H1 (cell line): ENCODE measurements at regions not wholly inside any gene's neighbourhood (a gene's known extent, or its start where the extent isn't known, plus 50 kb on each side); places are given as distances from the start of the nearest gene placed in this dataset.

Source experiments
- CTCF ChIA-PET: fragments of 300-600 bp; sonication (Branson Sonifier 250); formaldehyde crosslinking; loops from one replicate; lab custom pipeline; 2021; ENCODE audit not compliant: partially characterized antibody; lab: Charles Lee
- POLR2A ChIA-PET: fragments of 300-600 bp; sonication (Branson Sonifier 250); formaldehyde crosslinking; loops from one replicate; lab custom pipeline; 2021; ENCODE audit warnings: inconsistent platforms; ENCODE audit not compliant: partially characterized antibody; lab: Charles Lee
- DNase-seq, 2 experiments: peaks; one replicate each; pipeline versions ENCODE4 v3.0.0 to v3.0.0-alpha.2; 2010 to 2022; ENCODE audit warnings: low spot score in 2 of 2, low read depth in 1 of 2, mixed read lengths in 1 of 2
- FAIRE-seq: peaks from 2 replicates; lab custom pipeline; 2011; peaks lifted over from hg19 to GRCh38; lab: Jason Lieb, UNC
- H2AFZ ChIP-seq: 2 replicates; pipeline ENCODE4 v1.8.1; 2012; ENCODE audit warnings: low read length, inconsistent platforms
- H2AK5ac ChIP-seq: 2 replicates; pipeline ENCODE4 v1.6.1; 2013; ENCODE audit warnings: low read depth, low read length
- H2BK120ac ChIP-seq: replicated peaks from 2 replicates; pipeline ENCODE3; 2013; ENCODE audit warnings: low read depth, low read length, inconsistent platforms
- H2BK12ac ChIP-seq: 2 replicates; pipeline ENCODE4 v1.6.1; 2013; ENCODE audit warnings: low read depth, low read length
- H2BK15ac ChIP-seq: 2 replicates; pipeline ENCODE4 v1.6.1; 2013; ENCODE audit warnings: low read length
- H2BK20ac ChIP-seq: 2 replicates; pipeline ENCODE4 v1.6.1; 2013; ENCODE audit warnings: low read length
- H2BK5ac ChIP-seq: 2 replicates; pipeline ENCODE4 v1.6.1; 2013; ENCODE audit warnings: low read depth, low read length
- H3K14ac ChIP-seq: 2 replicates; pipeline ENCODE4 v1.6.1; 2013; ENCODE audit warnings: inconsistent platforms; ENCODE audit not compliant: insufficient read length
- H3K18ac ChIP-seq: 2 replicates; pipeline ENCODE4 v1.6.1; 2013; ENCODE audit warnings: low read length; ENCODE audit errors: extremely low read depth
- H3K23ac ChIP-seq: 2 replicates; pipeline ENCODE4 v1.6.1; 2013; ENCODE audit warnings: inconsistent platforms; ENCODE audit not compliant: insufficient read length
- H3K23me2 ChIP-seq: 2 replicates; pipeline ENCODE4 v1.6.1; 2013; ENCODE audit warnings: low read depth, low read length
- H3K27ac ChIP-seq: 2 replicates; pipeline ENCODE4 v1.6.1; 2011; ENCODE audit warnings: low read depth, low read length, inconsistent platforms
- H3K27me3 ChIP-seq, 4 experiments: replicated peaks in 1 of 4; 1 replicate in 1 of 4; 2 replicates in 3 of 4; pipeline versions ENCODE4 v1.6.1 to v1.8.1; 2011 to 2013; ENCODE audit warnings: low read length in 3 of 4, mild to moderate bottlenecking in 3 of 4, inconsistent platforms in 2 of 4, mixed read lengths in 2 of 4, moderate library complexity in 1 of 4; ENCODE audit not compliant: control insufficient read depth in 3 of 4, insufficient read depth in 3 of 4; ENCODE audit errors: extremely low read depth in 1 of 4
- H3K36me3 ChIP-seq, 4 experiments: 2 replicates each; pipeline versions ENCODE4 v1.6.1 to v1.8.1; 2011 to 2013; ENCODE audit warnings: mild to moderate bottlenecking in 4 of 4, low read length in 3 of 4, moderate library complexity in 2 of 4, control low read depth in 1 of 4, inconsistent platforms in 1 of 4; ENCODE audit not compliant: insufficient read depth in 4 of 4, control insufficient read depth in 2 of 4
- H3K4ac ChIP-seq: replicated peaks from 2 replicates; pipeline ENCODE3; 2013; ENCODE audit warnings: low read length, low read depth, mixed read lengths, inconsistent platforms; ENCODE audit not compliant: insufficient read length
- H3K4me1 ChIP-seq, 4 experiments: replicated peaks in 1 of 4; 1 replicate in 1 of 4; 2 replicates in 3 of 4; pipeline versions ENCODE4 v1.6.1 to v1.8.1; 2011 to 2013; ENCODE audit warnings: low read length in 3 of 4, inconsistent platforms in 2 of 4, mixed read lengths in 1 of 4; ENCODE audit not compliant: insufficient read depth in 4 of 4, control insufficient read depth in 3 of 4
- H3K4me2 ChIP-seq, 2 experiments: 2 replicates each; pipeline versions ENCODE4 v1.6.1 to v1.8.1; 2011 to 2013; ENCODE audit warnings: low read depth in 2 of 2, low read length in 2 of 2, control low read depth in 1 of 2, inconsistent platforms in 1 of 2, mild to moderate bottlenecking in 1 of 2; ENCODE audit not compliant: insufficient read depth in 1 of 2
- H3K4me3 ChIP-seq, 4 experiments: fragments of 200-600, 300-600 bp in 1 of 4; sonication (generic), shearing (Covaris generic), sonication (Bioruptor Twin) in 1 of 4; 2 replicates each; pipeline versions ENCODE4 v1.5.1 to v1.8.1; 2011 to 2016; ENCODE audit warnings: low read length in 4 of 4, low read depth in 3 of 4, control low read depth in 2 of 4, inconsistent platforms in 2 of 4, mild to moderate bottlenecking in 2 of 4, mixed read lengths in 1 of 4, moderate library complexity in 1 of 4; ENCODE audit not compliant: insufficient read depth in 2 of 4; ENCODE audit errors: extremely low read depth in 1 of 4
- H3K56ac ChIP-seq: replicated peaks from 2 replicates; pipeline ENCODE3; 2013; ENCODE audit warnings: low read depth, mild to moderate bottlenecking, mixed read lengths, low read length, inconsistent platforms; ENCODE audit not compliant: insufficient read length
- H3K79me1 ChIP-seq: 2 replicates; pipeline ENCODE4 v1.6.1; 2013; ENCODE audit warnings: low read depth, low read length, control low read depth
- H3K79me2 ChIP-seq, 2 experiments: 2 replicates each; pipeline versions ENCODE4 v1.6.1 to v1.8.1; 2012 to 2013; ENCODE audit warnings: low read length in 2 of 2, mild to moderate bottlenecking in 2 of 2, inconsistent platforms in 1 of 2; ENCODE audit not compliant: insufficient read depth in 2 of 2, control insufficient read depth in 1 of 2
- H3K9ac ChIP-seq, 4 experiments: replicated peaks in 1 of 4; 1 replicate in 1 of 4; 2 replicates in 3 of 4; pipeline versions ENCODE4 v1.6.1 to v1.8.1; 2011 to 2013; ENCODE audit warnings: low read depth in 3 of 4, low read length in 3 of 4, control low read depth in 2 of 4, mild to moderate bottlenecking in 2 of 4, moderate library complexity in 2 of 4, inconsistent platforms in 1 of 4; ENCODE audit errors: extremely low read depth in 1 of 4
- H3K9me3 ChIP-seq, 2 experiments: 2 replicates each; pipeline versions ENCODE4 v1.6.1 to v1.8.1; 2012 to 2013; ENCODE audit warnings: mild to moderate bottlenecking in 2 of 2, moderate library complexity in 2 of 2, control low read depth in 1 of 2, inconsistent platforms in 1 of 2, low read depth in 1 of 2, low read length in 1 of 2, mixed read lengths in 1 of 2; ENCODE audit not compliant: insufficient read depth in 2 of 2
- H4K20me1 ChIP-seq, 2 experiments: replicated peaks in 1 of 2; 2 replicates each; pipeline versions ENCODE3 to v1.8.1; 2011 to 2013; ENCODE audit warnings: inconsistent platforms in 2 of 2, low read length in 2 of 2, mild to moderate bottlenecking in 1 of 2; ENCODE audit not compliant: insufficient read depth in 2 of 2, control insufficient read depth in 1 of 2
- H4K5ac ChIP-seq: 2 replicates; pipeline ENCODE4 v1.6.1; 2013; ENCODE audit warnings: low read length, low read depth, mixed read lengths, inconsistent platforms; ENCODE audit not compliant: insufficient read length
- H4K8ac ChIP-seq: 2 replicates; pipeline ENCODE4 v1.8.0; 2013; ENCODE audit warnings: mild to moderate bottlenecking, moderate library complexity, low read length, inconsistent platforms; ENCODE audit not compliant: insufficient read depth; ENCODE audit errors: extremely low read depth
- H4K91ac ChIP-seq: replicated peaks from 2 replicates; pipeline ENCODE3; 2013; ENCODE audit warnings: low read length, mixed read lengths, inconsistent platforms; ENCODE audit not compliant: insufficient read length
- BACH1 ChIP-seq: IDR thresholded peaks from 2 replicates; pipeline ENCODE4 v1.6.1; 2012; ENCODE audit warnings: low read length, improper control_type of control experiment
- EP300 ChIP-seq, 2 experiments: IDR thresholded peaks; 1 replicate in 1 of 2; 2 replicates in 1 of 2; pipeline ENCODE4 v1.6.1; 2011 to 2012; ENCODE audit warnings: low read depth in 2 of 2, low read length in 2 of 2, mild to moderate bottlenecking in 2 of 2, borderline replicate concordance in 1 of 2, inconsistent platforms in 1 of 2, moderate library complexity in 1 of 2
- GABPA ChIP-seq: IDR thresholded peaks from 2 replicates; pipeline ENCODE4 v1.6.1; 2011; ENCODE audit warnings: mild to moderate bottlenecking, low read length, moderate library complexity, borderline replicate concordance; ENCODE audit not compliant: insufficient read depth
- TEAD4 ChIP-seq: IDR thresholded peaks from 2 replicates; pipeline ENCODE4 v1.6.1; 2012; ENCODE audit warnings: low read depth, low read length, inconsistent platforms, mixed read lengths
- WGBS, 2 experiments: shearing (Covaris generic) in 1 of 2; methylation state at CpG; one replicate each; pipeline versions ENCODE4 v1.1.6 to v1.1.7; 2013 to 2015; ENCODE audit warnings: low lambda C conversion rate in 2 of 2, mixed read lengths in 2 of 2, inconsistent platforms in 1 of 2, low coverage in 1 of 2, missing lambda C conversion rate in 1 of 2; ENCODE audit not compliant: insufficient replicate concordance in 2 of 2, insufficient coverage in 1 of 2, insufficient read length in 1 of 2; ENCODE audit errors: extremely low coverage in 1 of 2, missing lambda C conversion rate in 1 of 2; 5-methylcytosine and 5-hydroxymethylcytosine counted together

DNA sequence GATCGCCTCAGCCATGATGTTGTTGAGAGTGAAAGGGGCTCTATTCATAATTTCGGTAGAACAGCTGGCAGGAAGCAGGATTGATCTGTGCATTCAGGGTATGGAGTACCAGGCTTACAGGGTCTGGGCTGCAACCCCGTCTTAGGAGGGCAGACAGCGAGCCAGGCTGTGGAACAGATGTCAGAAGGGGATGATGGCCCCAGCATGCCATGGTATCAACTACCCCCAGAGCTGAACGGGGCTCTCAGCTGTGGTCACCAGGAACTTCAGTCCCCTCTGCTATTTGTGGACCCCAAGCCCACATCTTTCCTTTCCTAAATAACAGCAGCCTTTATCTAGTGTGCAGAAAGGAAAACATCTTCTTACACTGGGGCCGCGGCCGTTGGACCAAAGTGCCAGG is 422.2 kb upstream of the SALL3 start:
- Histone ChIP-seq H2BK5ac (no peak overlapping the region), H3K79me2 (no peaks in the 10 kb centered on the region), H2BK20ac (no peak overlapping the region), H3K27me3 (no peaks in the 10 kb centered on the region), H4K5ac (no peak overlapping the region), H3K56ac (no peak overlapping the region)
- POLR2A ChIA-PET = no interaction called here
- TF ChIP-seq GABPA = no peak
- no peak for TF ChIP-seq BACH1
- no peak for TF ChIP-seq EP300 (IDR thresholded peaks at IDR 0.05; ENCODE audit: borderline replicate concordance in 1 of 2, low read depth in 2 of 2, low read length in 2 of 2)
- no peak for TF ChIP-seq TEAD4
- TF ChIP-seq, all 59 proteins: peak for 0
- Histone ChIP-seq H2AFZ (no peak overlapping the region), H3K4me3 (no peak overlapping the region), H4K20me1 (no peaks in the 10 kb centered on the region), H2BK120ac (no peak overlapping the region), H2BK15ac (no peak overlapping the region), H3K4me2 (no peak overlapping the region), H4K91ac (no peak overlapping the region), H3K23me2 (no peaks in the 10 kb centered on the region), H3K9me3 (peaks cover 7 to 17% of the 10 kb centered on the region in 2 experiments), H3K4ac (no peak overlapping the region), H3K27ac (no peak overlapping the region), H3K14ac (no peak overlapping the region), H4K8ac (no peak overlapping the region; the same call in 1 of the 2 replicates), H2BK12ac (no peak overlapping the region), H3K18ac (no peak overlapping the region), H2AK5ac (no peak overlapping the region), H3K23ac (no peak overlapping the region), H3K79me1 (no peaks in the 10 kb centered on the region), H3K36me3 (no peaks in the 10 kb centered on the region), H3K4me1 (no peaks in the 10 kb centered on the region; a peak in 1 of 7 replicates), H3K9ac (no peak overlapping the region)
- FAIRE-seq (no peak), DNase-seq (no peak)
- CTCF ChIA-PET = no interaction called here
- WGBS, 2 experiments = 95% methylated on average over 8 of the region's 8 CpGs; no CpG with 5 or more reads in 1 of the 2 experiments
